ENCODE measurements at regions not wholly inside any gene's neighbourhood (a gene's known extent, or its start where the extent isn't known, plus 50 kb on each side); places are given as distances from the start of the nearest gene placed in this dataset.

- TF ChIP-seq ZNF318 (IDR thresholded peaks at IDR 0.05; ENCODE audit: borderline replicate concordance in 1 of 2, low read depth in 1 of 2) (no peak), CTBP1 (IDR thresholded peaks at IDR 0.05; ENCODE audit: borderline replicate concordance) (no peak), ZNF165 (CRISPR knock-in tag; IDR thresholded peaks at IDR 0.05; ENCODE audit: borderline replicate concordance) (no peak), CBX1 (IDR thresholded peaks at IDR 0.05; ENCODE audit: low read depth) (no peak)
These were observed 310.3 kb downstream of the SIPA1L2 start (continued) for GRCh38 chr1:232319518-232320210.

All from K562 (cell line).